HK-2 (cell line): ENCODE measurements at regions not wholly inside any gene's neighbourhood (a gene's known extent, or its start where the extent isn't known, plus 50 kb on each side); places are given as distances from the start of the nearest gene placed in this dataset.
"Not testable (repeated sequence)": the region's sequence is repeated elsewhere in the genome, so short reads cannot be mapped to it uniquely, and the experiment has no call there.

Source experiments
- DNase-seq: peaks from one replicate; pipeline ENCODE4 v3.0.0-alpha.2; 2018; ENCODE audit not compliant: unreplicated experiment

GRCh38 chr13:62113179-62113578 is 697.5 kb upstream of the PCDH20 start:
- no peak for DNase-seq

DNA sequence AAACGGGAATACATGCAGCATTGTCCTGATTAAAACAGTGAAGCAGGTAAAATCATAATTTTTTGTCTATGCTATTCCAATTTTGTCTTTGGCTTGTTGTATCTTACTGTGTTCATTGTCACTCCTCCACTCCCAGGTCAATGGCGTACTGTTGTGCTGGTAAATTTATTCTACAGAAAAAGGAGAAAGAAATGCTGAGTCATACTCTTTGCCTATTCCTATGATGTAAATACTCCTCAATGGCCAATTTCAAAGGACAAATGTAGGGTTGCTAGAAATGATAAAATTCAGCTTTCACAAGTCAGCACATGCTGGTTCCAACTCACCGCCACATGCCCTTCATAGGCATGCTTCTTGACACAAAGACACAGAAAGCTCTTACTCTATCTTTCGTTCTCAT is 694.4 kb upstream of the PCDH20 start:
- no peak for DNase-seq

- not testable (repeated sequence) for DNase-seq
Measured at GRCh38 chr13:62104136-62104535, 688.5 kb upstream of the PCDH20 start.

DNA sequence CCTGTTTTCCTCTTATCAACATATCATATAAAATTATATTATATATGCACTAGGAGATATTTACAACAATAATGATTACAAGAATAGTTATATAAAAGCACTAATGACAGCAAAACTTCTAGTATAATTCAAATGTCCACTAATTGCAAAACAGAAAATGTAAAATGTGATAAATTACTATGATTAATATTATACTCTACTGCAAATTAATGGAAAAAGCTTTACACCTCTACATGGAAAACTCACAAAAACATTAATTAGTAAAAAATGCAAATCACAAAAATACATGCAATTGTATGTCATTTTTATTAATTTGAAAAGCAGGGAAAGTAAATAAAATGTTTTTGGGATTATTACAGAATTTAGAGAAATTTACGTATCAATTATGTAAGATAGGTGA is 681.0 kb upstream of the PCDH20 start:
- DNase-seq, result no peak

GRCh38 chr13:62094932-62095331 is 679.3 kb upstream of the PCDH20 start:
- DNase-seq, result no peak

DNA sequence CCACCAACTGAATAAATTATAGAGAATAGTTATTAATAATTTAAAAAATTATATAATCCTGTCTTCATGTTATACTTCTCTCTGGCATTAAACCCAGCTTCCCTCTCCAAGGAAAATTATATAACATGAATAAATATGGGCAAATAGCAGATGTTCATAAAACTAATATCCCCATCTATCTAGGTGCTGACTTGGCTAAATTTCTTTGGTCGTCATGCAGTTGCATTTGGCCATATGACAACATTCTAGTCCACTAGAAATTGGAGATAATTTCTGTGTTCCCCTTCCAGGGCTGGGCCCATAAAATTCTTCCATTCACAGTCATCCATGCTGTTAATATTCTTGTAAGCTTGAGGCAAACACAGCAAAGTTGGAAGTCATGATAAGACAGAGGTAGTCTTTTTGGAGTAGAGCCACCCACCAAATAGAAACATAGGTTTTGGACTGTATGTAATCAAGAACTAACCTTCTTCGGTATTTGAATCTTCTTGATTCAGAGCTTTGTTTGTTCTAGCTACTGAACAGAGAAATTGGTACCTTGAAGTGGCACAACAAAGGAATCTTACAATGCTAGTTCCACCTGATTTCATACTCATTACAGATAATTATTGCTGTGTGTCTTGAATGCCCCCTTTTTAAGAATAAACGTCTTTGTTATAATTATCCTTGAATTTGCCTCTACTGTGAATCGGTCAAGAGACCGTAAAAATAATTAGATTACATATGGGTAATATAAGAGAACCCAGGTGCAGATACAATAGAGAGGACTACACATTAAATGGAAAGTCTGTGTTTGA is 678.5 kb upstream of the PCDH20 start:
- no peak for DNase-seq

DNA sequence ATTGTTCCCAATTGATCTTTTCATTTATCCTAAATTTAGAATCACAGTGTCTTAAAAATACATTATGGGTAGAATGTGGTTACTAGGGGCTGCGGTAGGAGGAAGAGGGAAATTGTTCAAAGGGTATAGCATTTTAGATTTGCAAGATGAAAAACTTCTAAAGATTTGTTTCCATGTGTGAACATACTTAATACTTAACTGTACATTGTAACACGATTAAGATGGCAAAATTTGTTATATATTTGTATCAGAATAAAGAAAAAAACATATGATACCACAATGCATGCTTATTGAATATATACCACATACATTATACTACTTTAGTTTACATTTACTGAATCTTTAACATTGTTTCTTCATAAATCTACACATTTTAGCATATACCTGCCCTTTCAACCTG is 677.3 kb upstream of the PCDH20 start:
- no peak for DNase-seq

DNA sequence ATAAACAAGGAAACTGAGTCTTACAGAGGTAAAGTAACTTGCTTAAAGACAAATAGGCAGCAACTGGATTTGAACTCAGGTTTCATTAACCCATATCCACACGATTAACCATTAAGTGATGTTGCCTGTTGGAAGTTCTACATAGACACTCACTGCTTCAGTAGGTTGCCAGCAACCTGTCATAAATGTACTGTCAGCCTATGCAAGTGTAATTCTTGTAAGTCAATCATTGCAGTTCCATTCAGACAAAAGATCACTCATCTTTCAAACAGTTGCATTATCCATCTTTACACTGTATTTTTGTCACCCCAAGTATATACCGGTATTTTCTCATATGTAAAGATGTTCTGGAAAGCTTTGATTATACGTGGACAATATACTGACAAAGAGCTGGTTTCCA is 676.9 kb upstream of the PCDH20 start:
- DNase-seq, result no peak

- no peak for DNase-seq
Measured at GRCh38 chr13:62088165-62088564, 672.5 kb upstream of the PCDH20 start.

DNA sequence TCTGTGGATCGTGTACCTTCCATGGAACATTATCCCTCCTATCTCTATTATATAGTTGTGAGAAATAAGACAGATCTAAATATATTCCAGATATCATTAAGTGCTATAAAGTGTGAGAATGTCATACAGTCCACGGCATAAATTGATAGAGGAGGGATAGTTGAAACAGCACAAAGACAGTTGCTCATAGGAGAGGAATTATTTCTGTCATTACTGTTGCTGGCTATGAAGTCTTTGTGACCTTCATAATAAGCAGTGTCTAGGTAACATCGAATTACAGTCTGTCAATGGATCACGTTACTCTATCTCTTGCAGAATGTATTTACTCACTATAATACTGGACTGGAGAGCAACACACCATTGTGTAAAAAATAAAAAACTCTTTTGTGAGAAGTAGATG is 671.5 kb upstream of the PCDH20 start:
- no peak for DNase-seq

GRCh38 chr13:62085337-62086229 is 669.9 kb upstream of the PCDH20 start:
- no peak for DNase-seq

DNA sequence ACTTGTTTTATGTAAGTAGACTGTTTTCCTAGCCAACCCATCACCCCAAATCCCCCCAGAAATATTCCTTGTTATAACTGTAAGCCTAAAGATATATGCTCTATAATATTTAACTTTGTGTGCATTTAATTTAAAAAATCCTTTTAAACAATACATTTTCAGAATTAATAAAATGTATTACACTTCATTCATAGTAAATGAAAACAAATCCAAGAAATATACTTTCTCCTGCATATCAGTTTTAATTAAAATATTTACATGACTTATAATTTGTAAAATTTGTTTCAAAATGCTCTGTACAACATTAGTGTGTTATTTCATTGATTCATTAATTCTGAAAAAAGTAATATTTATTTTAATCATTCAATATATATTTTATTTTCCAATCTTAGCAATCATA is 669.1 kb upstream of the PCDH20 start:
- no peak for DNase-seq

GRCh38 chr13:62067821-62068220 is 652.2 kb upstream of the PCDH20 start:
- no peak for DNase-seq

DNA sequence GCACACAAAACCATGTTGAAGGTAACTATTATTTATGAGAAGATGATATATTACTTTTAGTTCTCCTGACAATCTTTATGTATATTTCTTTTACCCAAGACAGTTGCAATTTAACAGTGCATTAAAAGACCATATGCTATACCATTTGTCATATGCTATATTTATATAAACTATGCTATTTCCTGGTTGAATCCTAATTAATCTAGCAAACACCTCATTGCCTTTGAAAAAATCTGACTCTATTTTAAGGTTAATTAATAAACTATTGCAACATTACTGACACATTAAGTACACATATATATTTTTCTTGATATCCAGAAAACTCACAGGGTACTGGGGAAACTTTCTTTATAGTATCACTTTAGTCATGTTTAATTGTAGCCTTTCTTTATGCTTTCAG is 649.4 kb upstream of the PCDH20 start:
- no peak for DNase-seq

DNA sequence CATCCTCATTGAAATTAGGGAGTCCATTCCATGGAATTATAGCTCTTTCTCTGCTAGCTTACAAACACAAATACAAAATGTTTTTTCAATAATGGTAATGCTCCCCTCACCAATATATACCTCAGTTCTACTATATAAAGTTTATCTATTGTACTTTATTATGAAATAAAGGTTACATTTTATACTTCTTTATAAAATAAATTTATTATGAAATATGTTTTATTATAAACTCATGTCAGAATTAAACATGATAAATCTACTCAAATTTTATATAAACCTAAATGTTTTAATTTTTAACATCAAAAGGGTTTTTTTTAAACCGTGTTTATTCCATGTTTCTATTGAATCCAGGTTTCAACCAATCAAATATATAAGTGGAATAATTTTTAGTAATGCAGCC is 646.1 kb upstream of the PCDH20 start:
- no peak for DNase-seq

DNA sequence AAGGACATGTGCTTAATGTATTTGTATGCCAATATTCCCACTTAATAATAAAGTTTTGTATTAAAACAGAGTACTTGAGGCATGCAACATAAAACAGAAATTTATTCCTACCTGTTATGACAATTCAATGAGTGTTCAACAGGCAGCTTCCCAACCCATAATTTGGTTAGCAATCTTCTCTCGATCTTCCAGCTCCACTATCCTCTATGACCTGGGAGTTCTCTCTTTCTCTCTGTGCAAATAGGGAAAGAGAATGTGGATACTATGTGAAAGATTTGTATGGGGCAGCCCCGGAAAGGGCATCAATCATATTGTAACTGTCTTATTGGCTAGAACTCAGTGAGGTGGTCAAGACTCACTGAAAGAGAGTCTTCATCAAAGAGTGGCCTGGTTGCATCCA is 644.9 kb upstream of the PCDH20 start:
- DNase-seq, result no peak

DNA sequence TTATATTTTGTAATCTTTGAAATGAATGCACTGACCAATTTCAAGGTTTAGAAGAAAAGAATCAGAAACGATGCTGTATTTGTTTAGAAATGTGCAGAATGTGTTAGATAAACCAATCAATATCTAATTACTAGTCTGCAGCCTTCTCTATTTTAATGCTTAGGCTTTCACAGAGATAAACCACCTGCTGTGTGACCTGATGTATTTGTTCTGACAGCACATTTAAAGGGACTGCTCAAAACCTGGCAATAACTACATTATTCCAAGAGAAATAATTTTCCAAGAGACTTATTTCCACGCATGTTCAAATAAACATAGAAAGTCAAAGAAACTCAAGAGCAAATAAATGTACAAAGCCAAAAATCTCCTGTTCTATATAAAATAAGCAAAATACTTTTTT is 641.6 kb upstream of the PCDH20 start:
- DNase-seq, result no peak

GRCh38 chr13:62049992-62050391 is 634.3 kb upstream of the PCDH20 start:
- no peak for DNase-seq

DNA sequence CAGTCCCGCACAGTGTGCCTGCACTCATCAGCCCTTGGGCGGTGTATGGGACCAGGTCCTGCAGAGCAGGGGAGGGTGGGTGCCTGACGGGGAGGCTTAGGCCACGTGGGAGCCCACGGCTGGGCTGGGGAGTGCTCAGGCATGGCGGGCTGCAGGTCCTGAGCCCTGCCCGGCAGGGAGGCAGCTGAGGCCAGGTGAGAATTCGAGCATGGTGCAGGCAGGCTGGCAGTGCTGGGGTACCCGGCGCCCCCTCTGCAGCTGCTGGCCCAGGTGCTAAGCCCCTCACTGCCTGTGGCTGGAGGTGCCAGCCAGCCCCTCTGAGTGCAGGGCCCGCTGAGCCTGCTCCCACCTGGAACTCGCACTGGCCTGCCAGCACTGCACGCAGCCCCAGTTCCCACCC is 630.9 kb upstream of the PCDH20 start:
- no peak for DNase-seq

GRCh38 chr13:62043600-62043999 is 628.0 kb upstream of the PCDH20 start:
- no peak for DNase-seq

- DNase-seq, result no peak
Measured at GRCh38 chr13:62040806-62041205, 625.2 kb upstream of the PCDH20 start.

DNA sequence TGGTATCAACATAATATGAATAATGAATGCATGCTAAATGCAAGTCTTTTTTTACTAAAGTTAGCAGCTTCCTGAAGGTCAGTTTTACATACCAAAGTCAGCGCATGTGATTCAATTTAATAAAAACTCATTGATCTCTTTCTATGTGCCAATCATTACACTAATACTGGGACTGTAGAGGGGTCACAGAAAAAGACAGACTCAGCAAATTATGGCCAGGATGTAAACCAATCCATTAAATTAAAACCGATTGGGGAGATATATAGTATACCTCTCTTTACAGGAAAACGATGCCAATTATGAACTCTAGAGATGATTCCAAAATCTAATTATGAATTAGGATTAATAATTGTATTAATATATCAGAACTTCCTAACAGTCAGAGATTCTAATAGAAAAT is 624.4 kb upstream of the PCDH20 start:
- no peak for DNase-seq

DNA sequence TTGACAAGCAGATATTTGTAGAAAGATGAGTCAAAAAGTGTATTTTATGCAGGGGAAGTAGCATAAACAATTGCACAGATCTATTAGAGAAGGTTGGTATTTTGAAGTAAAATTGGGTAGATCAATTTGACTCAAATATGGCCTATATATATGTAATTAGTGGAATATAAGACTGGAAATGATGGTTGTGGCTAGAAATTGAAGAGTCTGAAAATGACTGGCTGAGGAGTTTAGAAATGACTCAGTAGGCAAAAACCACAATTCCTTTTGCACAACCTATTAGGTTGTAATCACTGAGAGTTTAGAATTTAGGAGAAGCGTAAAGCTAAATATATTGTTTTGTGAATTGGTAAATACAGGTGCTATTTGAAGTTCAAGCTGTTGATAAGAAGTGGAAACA is 622.6 kb upstream of the PCDH20 start:
- DNase-seq, result no peak
